GM06990 (cell line): ENCODE measurements at regions not wholly inside any gene's neighbourhood (a gene's known extent, or its start where the extent isn't known, plus 50 kb on each side); places are given as distances from the start of the nearest gene placed in this dataset.

Experiments used
- DNase-seq: peaks from one replicate; pipeline ENCODE4 v3.0.0-alpha.2; 2011; ENCODE audit not compliant: insufficient read length; ENCODE audit errors: extremely low read depth
- H3K27me3 ChIP-seq: replicated peaks from 2 replicates; pipeline ENCODE4 v1.6.0; 2011; ENCODE audit warnings: low read length; ENCODE audit not compliant: control insufficient read depth, insufficient read depth
- H3K36me3 ChIP-seq: 2 replicates; pipeline ENCODE4 v1.5.1; 2011; ENCODE audit warnings: low read length; ENCODE audit not compliant: control insufficient read depth, insufficient read depth
- H3K4me3 ChIP-seq: replicated peaks from 2 replicates; pipeline ENCODE4 v1.5.1; 2011; ENCODE audit warnings: low read depth, mild to moderate bottlenecking, control low read depth, low read length
- CTCF ChIP-seq: IDR thresholded peaks from 2 replicates; pipeline ENCODE4 v1.5.1; 2011; ENCODE audit warnings: low read length, control low read depth, mild to moderate bottlenecking, inconsistent platforms; ENCODE audit not compliant: insufficient read depth, poor library complexity, severe bottlenecking

GRCh38 chr11:123255909-123256308 is 60.9 kb upstream of the CLMP start:
- DNase-seq: no peak
- Histone ChIP-seq H3K4me3 (no peak overlapping the region), H3K36me3 (no peaks in the 10 kb centered on the region), H3K27me3 (no peaks in the 10 kb centered on the region)
- no peak for TF ChIP-seq CTCF

- TF ChIP-seq CTCF: no peak
- no peak overlapping the region for H3K4me3 ChIP-seq
- DNase-seq: no peak
- no peaks in the 10 kb centered on the region; the same call in 1 of the 2 replicates for H3K27me3 ChIP-seq
- H3K36me3 ChIP-seq: no peaks in the 10 kb centered on the region
Observed at GRCh38 chr11:123254357-123254756, 59.3 kb upstream of the CLMP start.

GRCh38 chr11:123253911-123254310 is 58.9 kb upstream of the CLMP start:
- Histone ChIP-seq H3K36me3 (no peaks in the 10 kb centered on the region), H3K27me3 (no peaks in the 10 kb centered on the region; the same call in 1 of the 2 replicates), H3K4me3 (no peak overlapping the region)
- DNase-seq: no peak
- TF ChIP-seq CTCF: no peak

GRCh38 chr11:123253223-123253622 is 58.2 kb upstream of the CLMP start:
- no peaks in the 10 kb centered on the region; the same call in 1 of the 2 replicates for H3K27me3 ChIP-seq
- DNase-seq: no peak
- no peaks in the 10 kb centered on the region for H3K36me3 ChIP-seq
- no peak overlapping the region for H3K4me3 ChIP-seq
- TF ChIP-seq CTCF: no peak

GRCh38 chr11:123251657-123252344 is 56.8 kb upstream of the CLMP start:
- TF ChIP-seq CTCF: no peak

More at GRCh38 chr11:123251657-123252344, 56.8 kb upstream of the CLMP start:
- Histone ChIP-seq H3K27me3 (no peaks in the 10 kb centered on the region; the same call in 1 of the 2 replicates), H3K4me3 (no peak overlapping the region), H3K36me3 (no peaks in the 10 kb centered on the region)
- no peak for DNase-seq
